ENCODE measurements at regions not wholly inside any gene's neighbourhood (a gene's known extent, or its start where the extent isn't known, plus 50 kb on each side); places are given as distances from the start of the nearest gene placed in this dataset.

DNA sequence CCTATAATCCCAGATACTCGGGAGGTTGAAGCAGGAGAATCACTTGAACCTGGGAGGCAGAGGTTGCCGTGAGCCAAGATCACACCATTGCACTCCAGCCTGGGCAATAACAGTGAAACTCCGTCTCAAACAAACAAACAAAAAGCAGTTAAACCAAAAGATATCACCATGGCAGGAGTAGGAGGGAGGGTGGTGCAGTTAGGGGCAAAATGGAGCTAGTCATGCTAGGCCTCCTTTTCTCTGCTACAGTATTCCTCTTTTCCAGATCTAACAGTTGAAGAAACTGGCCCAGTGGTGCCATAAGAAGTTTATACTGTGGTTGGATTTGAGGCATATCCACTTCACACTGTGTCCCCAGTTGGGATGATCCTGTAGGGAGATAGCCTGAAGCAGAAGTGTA, 261.6 kb downstream of the SKIDA1 start:
- no peaks in the 10 kb centered on the region for H3K9me3 ChIP-seq (replicated peaks; ENCODE audit: low read length)
- peaks cover 3% of the 10 kb centered on the region for H3K27me3 ChIP-seq (ENCODE audit: control insufficient read depth, insufficient read depth, low read length)
- no peak overlapping the region for H3K4me3 ChIP-seq (ENCODE audit: low read length)
- H3K4me1 ChIP-seq (ENCODE audit: control insufficient read depth, insufficient read depth, low read length), result peaks cover 4% of the 10 kb centered on the region
- no peaks in the 10 kb centered on the region for H3K36me3 ChIP-seq (ENCODE audit: insufficient read depth, low read length)
- no peak overlapping the region for H3K9ac ChIP-seq (ENCODE audit: low read depth, low read length)
- no peak overlapping the region for H3K4me2 ChIP-seq (ENCODE audit: low read length)

GRCh38 chr10:21263263-21263803, 262.1 kb downstream of the SKIDA1 start:
- Histone ChIP-seq H3K36me3 (ENCODE audit: insufficient read depth, low read length) (no peaks in the 10 kb centered on the region), H3K4me3 (ENCODE audit: low read length) (no peak overlapping the region), H3K9me3 (replicated peaks; ENCODE audit: low read length) (no peaks in the 10 kb centered on the region), H3K4me1 (ENCODE audit: control insufficient read depth, insufficient read depth, low read length) (peaks cover 4% of the 10 kb centered on the region), H3K4me2 (ENCODE audit: low read length) (no peak overlapping the region), H3K27me3 (ENCODE audit: control insufficient read depth, insufficient read depth, low read length) (peaks cover 3% of the 10 kb centered on the region), H3K9ac (ENCODE audit: low read depth, low read length) (no peak overlapping the region)

DNA sequence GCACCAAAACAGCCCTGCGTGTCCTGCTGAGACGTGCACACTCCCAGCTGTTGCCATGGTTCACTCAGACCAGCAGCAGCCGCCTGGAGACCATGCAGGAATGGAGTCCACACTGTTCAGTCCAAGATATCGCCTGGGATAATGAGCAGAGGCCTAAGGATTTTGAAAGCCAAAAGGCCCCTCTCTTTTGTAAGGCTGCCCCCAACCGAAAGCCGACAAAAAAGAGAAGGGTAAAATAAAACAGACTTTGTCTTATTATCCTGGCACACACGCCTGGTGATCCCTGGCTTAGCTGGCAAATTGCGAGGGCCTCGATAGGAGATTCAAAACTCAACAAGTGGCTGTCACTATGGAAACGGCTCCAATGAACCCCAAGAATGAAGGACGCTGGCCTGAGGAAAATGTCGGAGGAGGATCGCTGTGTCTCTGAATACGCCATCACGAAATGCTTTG, 263.6 kb downstream of the SKIDA1 start:
- no peak overlapping the region for H3K4me3 ChIP-seq (ENCODE audit: low read length)
- peaks cover 4% of the 10 kb centered on the region for H3K4me1 ChIP-seq (ENCODE audit: control insufficient read depth, insufficient read depth, low read length)
- no peak overlapping the region for H3K9ac ChIP-seq (ENCODE audit: low read depth, low read length)
- no peak overlapping the region for H3K4me2 ChIP-seq (ENCODE audit: low read length)
- no peaks in the 10 kb centered on the region for H3K36me3 ChIP-seq (ENCODE audit: insufficient read depth, low read length)
- H3K27me3 ChIP-seq (ENCODE audit: control insufficient read depth, insufficient read depth, low read length), result peaks cover 3% of the 10 kb centered on the region
- H3K9me3 ChIP-seq (replicated peaks; ENCODE audit: low read length), result no peaks in the 10 kb centered on the region

- H3K9ac ChIP-seq (ENCODE audit: low read depth, low read length), result no peak overlapping the region
- no peaks in the 10 kb centered on the region for H3K36me3 ChIP-seq (ENCODE audit: insufficient read depth, low read length)
- H3K27me3 ChIP-seq (ENCODE audit: control insufficient read depth, insufficient read depth, low read length), result peaks cover 3% of the 10 kb centered on the region
- peaks cover 4% of the 10 kb centered on the region for H3K4me1 ChIP-seq (ENCODE audit: control insufficient read depth, insufficient read depth, low read length)
- H3K4me3 ChIP-seq (ENCODE audit: low read length), result no peak overlapping the region
- peak overlapping the region; percentile 36 for H3K4me2 ChIP-seq (ENCODE audit: low read length)
- H3K9me3 ChIP-seq (replicated peaks; ENCODE audit: low read length), result no peaks in the 10 kb centered on the region
These were observed 264.9 kb downstream of the SKIDA1 start for GRCh38 chr10:21260506-21261149.

- H3K4me2 ChIP-seq (ENCODE audit: low read length), result no peak overlapping the region
- H3K27me3 ChIP-seq (ENCODE audit: control insufficient read depth, insufficient read depth, low read length), result peaks cover 3% of the 10 kb centered on the region
- no peaks in the 10 kb centered on the region for H3K9me3 ChIP-seq (replicated peaks; ENCODE audit: low read length)
- no peak overlapping the region for H3K4me3 ChIP-seq (ENCODE audit: low read length)
- H3K9ac ChIP-seq (ENCODE audit: low read depth, low read length), result no peak overlapping the region
- H3K4me1 ChIP-seq (ENCODE audit: control insufficient read depth, insufficient read depth, low read length), result no peaks in the 10 kb centered on the region
- H3K36me3 ChIP-seq (ENCODE audit: insufficient read depth, low read length), result no peaks in the 10 kb centered on the region
These were observed 265.4 kb downstream of the SKIDA1 start for GRCh38 chr10:21260066-21260465.

- Histone ChIP-seq H3K4me1 (ENCODE audit: control insufficient read depth, insufficient read depth, low read length) (no peaks in the 10 kb centered on the region), H3K36me3 (ENCODE audit: insufficient read depth, low read length) (no peaks in the 10 kb centered on the region), H3K27me3 (ENCODE audit: control insufficient read depth, insufficient read depth, low read length) (peaks cover 3% of the 10 kb centered on the region), H3K9me3 (replicated peaks; ENCODE audit: low read length) (no peaks in the 10 kb centered on the region), H3K4me2 (ENCODE audit: low read length) (no peak overlapping the region), H3K9ac (ENCODE audit: low read depth, low read length) (no peak overlapping the region), H3K4me3 (ENCODE audit: low read length) (no peak overlapping the region)
These were observed 267.6 kb downstream of the SKIDA1 start for GRCh38 chr10:21257919-21258318.

DNA sequence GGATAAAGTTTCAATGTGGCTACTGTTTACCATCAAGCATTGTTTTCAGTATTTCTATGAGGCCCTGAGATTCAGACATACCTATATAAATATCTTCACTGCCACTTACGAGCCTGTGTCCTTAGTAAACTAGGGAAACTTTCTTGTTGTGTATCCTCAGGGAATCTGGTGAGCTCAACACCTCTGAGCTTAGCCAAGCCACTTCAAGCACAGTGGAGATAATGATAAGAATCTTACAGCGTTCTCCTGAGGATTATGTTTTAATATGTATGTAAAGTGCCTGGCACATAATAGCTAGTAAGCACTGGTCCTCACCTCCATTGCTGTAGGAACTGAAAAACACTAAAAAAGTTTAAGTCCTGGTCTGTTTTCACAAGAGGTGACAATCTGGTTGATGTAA, 268.3 kb downstream of the SKIDA1 start:
- Histone ChIP-seq H3K36me3 (ENCODE audit: insufficient read depth, low read length) (no peaks in the 10 kb centered on the region), H3K9me3 (replicated peaks; ENCODE audit: low read length) (no peaks in the 10 kb centered on the region), H3K4me2 (ENCODE audit: low read length) (no peak overlapping the region), H3K27me3 (ENCODE audit: control insufficient read depth, insufficient read depth, low read length) (peaks cover 2% of the 10 kb centered on the region), H3K4me1 (ENCODE audit: control insufficient read depth, insufficient read depth, low read length) (no peaks in the 10 kb centered on the region), H3K9ac (ENCODE audit: low read depth, low read length) (no peak overlapping the region), H3K4me3 (ENCODE audit: low read length) (no peak overlapping the region)

DNA sequence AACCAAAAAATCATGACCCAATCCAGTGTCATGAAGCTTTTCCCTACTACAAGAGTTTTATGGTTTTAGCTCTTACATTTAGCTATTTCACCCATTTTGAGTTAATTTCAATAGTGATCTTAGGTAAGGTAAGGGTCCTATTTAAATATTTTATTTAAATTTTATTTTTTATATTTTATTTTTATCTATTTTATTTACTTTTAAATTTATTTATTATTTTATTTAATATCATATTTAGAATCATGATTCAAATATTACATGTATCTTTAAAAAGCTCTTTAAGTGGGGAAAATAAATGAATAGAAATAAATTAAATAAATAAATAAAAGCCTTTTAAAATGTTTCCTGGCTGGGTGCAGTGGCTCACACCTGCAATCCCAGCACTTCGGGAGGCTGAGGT, 276.0 kb downstream of the SKIDA1 start:
- Histone ChIP-seq H3K4me3 (ENCODE audit: low read length) (no peak overlapping the region), H3K27me3 (ENCODE audit: control insufficient read depth, insufficient read depth, low read length) (peaks cover 11% of the 10 kb centered on the region), H3K36me3 (ENCODE audit: insufficient read depth, low read length) (no peaks in the 10 kb centered on the region), H3K9me3 (replicated peaks; ENCODE audit: low read length) (no peaks in the 10 kb centered on the region), H3K4me1 (ENCODE audit: control insufficient read depth, insufficient read depth, low read length) (no peaks in the 10 kb centered on the region), H3K4me2 (ENCODE audit: low read length) (no peak overlapping the region), H3K9ac (ENCODE audit: low read depth, low read length) (no peak overlapping the region)

GRCh38 chr10:21247592-21247991, 277.9 kb downstream of the SKIDA1 start:
- Histone ChIP-seq H3K36me3 (ENCODE audit: insufficient read depth, low read length) (no peaks in the 10 kb centered on the region), H3K4me3 (ENCODE audit: low read length) (no peak overlapping the region), H3K4me1 (ENCODE audit: control insufficient read depth, insufficient read depth, low read length) (no peaks in the 10 kb centered on the region), H3K9me3 (replicated peaks; ENCODE audit: low read length) (no peaks in the 10 kb centered on the region), H3K4me2 (ENCODE audit: low read length) (no peak overlapping the region), H3K9ac (ENCODE audit: low read depth, low read length) (no peak overlapping the region), H3K27me3 (ENCODE audit: control insufficient read depth, insufficient read depth, low read length) (peaks cover 11% of the 10 kb centered on the region)

- H3K4me2 ChIP-seq (ENCODE audit: low read length), result no peak overlapping the region
- H3K9ac ChIP-seq (ENCODE audit: low read depth, low read length), result no peak overlapping the region
- H3K36me3 ChIP-seq (ENCODE audit: insufficient read depth, low read length), result no peaks in the 10 kb centered on the region
- no peaks in the 10 kb centered on the region for H3K9me3 ChIP-seq (replicated peaks; ENCODE audit: low read length)
- H3K4me3 ChIP-seq (ENCODE audit: low read length), result no peak overlapping the region
- no peaks in the 10 kb centered on the region for H3K4me1 ChIP-seq (ENCODE audit: control insufficient read depth, insufficient read depth, low read length)
- peaks cover 6% of the 10 kb centered on the region for H3K27me3 ChIP-seq (ENCODE audit: control insufficient read depth, insufficient read depth, low read length)
These were observed 279.3 kb downstream of the SKIDA1 start for GRCh38 chr10:21246178-21246577.

DNA sequence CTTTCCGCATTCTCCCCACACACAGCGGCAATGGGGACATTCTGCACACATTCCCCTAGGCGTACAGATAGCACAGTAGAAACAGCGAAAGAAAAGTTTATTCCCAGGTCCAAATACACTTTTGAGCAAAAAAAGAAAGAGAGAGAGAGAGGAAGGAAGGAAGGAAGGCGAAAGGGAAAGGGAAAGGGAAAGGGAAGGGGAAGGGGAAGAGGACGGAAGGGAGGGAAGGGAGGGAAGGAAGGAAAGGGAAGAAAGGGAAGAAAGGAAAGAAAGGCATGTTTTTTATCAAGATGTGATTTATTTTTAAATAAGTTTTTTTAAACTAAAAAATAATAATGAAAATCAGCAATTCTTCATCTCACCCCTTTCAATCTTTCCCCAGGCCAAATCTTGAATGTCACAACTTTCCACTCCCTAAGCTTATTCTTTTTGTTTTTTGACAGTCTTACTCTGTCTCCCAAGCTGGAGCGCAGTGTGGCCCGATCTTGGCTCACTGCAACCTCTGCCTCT, 281.7 kb downstream of the SKIDA1 start:
- no peak overlapping the region for H3K4me2 ChIP-seq (ENCODE audit: low read length)
- H3K27me3 ChIP-seq (ENCODE audit: control insufficient read depth, insufficient read depth, low read length), result peaks cover 4% of the 10 kb centered on the region
- H3K4me1 ChIP-seq (ENCODE audit: control insufficient read depth, insufficient read depth, low read length), result no peaks in the 10 kb centered on the region

DNA sequence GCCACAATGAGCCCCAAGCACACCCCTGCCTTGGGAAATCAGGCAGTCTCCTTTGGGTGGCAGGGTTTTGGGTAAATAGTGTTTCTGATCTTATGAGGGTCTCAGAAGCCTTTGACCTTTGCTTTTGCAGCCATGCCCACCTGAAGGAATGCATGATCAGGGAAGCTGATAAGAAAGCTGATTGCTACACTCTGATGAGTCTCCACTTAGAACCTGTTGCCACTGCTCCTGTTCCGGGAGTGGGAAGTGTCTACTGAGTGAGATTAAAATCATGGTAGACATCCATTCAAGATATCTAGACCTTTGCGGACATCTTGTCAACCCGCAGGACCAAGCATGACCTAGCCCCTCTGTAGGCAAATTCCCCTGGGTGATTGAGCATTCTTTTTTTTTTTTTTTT, 282.6 kb downstream of the SKIDA1 start:
- peaks cover 4% of the 10 kb centered on the region for H3K27me3 ChIP-seq (ENCODE audit: control insufficient read depth, insufficient read depth, low read length)
- no peak overlapping the region for H3K4me2 ChIP-seq (ENCODE audit: low read length)
- H3K9me3 ChIP-seq (replicated peaks; ENCODE audit: low read length), result no peaks in the 10 kb centered on the region
- no peak overlapping the region for H3K9ac ChIP-seq (ENCODE audit: low read depth, low read length)
- no peaks in the 10 kb centered on the region for H3K4me1 ChIP-seq (ENCODE audit: control insufficient read depth, insufficient read depth, low read length)
- H3K36me3 ChIP-seq (ENCODE audit: insufficient read depth, low read length), result no peaks in the 10 kb centered on the region
- H3K4me3 ChIP-seq (ENCODE audit: low read length), result no peak overlapping the region

More for the DNA sequence above, 281.7 kb downstream of the SKIDA1 start:
- H3K9ac ChIP-seq (ENCODE audit: low read depth, low read length), result no peak overlapping the region
- H3K36me3 ChIP-seq (ENCODE audit: insufficient read depth, low read length), result no peaks in the 10 kb centered on the region
- no peak overlapping the region for H3K4me3 ChIP-seq (ENCODE audit: low read length)
- no peaks in the 10 kb centered on the region for H3K9me3 ChIP-seq (replicated peaks; ENCODE audit: low read length)
